Fibroblast of lung (primary cell): ENCODE measurements at regions not wholly inside any gene's neighbourhood (a gene's known extent, or its start where the extent isn't known, plus 50 kb on each side); places are given as distances from the start of the nearest gene placed in this dataset.

Experiments used
- CTCF ChIP-seq, 2 donors: IDR thresholded peaks in 1 of 2; conservative IDR thresholded peaks in 1 of 2; 1 replicate in 1 of 2; 2 replicates in 1 of 2; pipeline ENCODE4 v1.5.1; 2011 to 2012; ENCODE audit warnings: low read length in 2 of 2, control low read depth in 1 of 2, inconsistent platforms in 1 of 2, low read depth in 1 of 2, mild to moderate bottlenecking in 1 of 2
- EZH2 ChIP-seq: IDR thresholded peaks from 2 replicates; pipeline ENCODE4 v1.5.1; 2012; ENCODE audit warnings: low read length, control low read depth, mild to moderate bottlenecking; ENCODE audit errors: missing control alignments

DNA sequence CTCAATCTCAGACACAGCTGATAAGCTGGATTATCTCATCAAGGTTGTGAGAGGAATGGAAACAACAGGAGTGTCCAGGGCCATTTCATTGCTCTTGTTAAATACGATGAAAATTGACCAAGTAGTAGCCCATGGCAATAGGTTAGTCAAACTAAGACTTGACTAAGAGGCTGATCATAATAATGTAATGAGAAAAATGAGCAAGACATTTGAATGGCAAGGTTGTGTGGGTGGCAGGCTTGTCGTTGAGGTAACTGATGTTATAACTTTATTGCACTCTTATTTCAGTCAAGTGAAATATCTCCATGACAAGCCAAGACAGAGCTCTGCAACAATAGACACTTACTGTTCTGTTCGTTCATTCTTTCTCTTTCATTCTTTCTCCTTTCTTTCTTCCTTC is 532.0 kb downstream of the GATA3 start:
- no peak for TF ChIP-seq CTCF (conservative IDR thresholded peaks at IDR 0.05 in 1 of 2, IDR thresholded peaks at IDR 0.05 in 1 of 2; ENCODE audit: low read depth in 1 of 2, low read length in 2 of 2)
- TF ChIP-seq EZH2: no peak
